22Rv1 (cell line): ENCODE measurements at regions not wholly inside any gene's neighbourhood (a gene's known extent, or its start where the extent isn't known, plus 50 kb on each side); places are given as distances from the start of the nearest gene placed in this dataset.

Experiments used
- H3K27ac ChIP-seq: fragments of 450-650 bp; 2 replicates; pipeline ENCODE4 v1.5.1; 2017
- CTCF ChIP-seq: fragments of 450-650 bp; IDR thresholded peaks from 2 replicates; pipeline ENCODE4 v1.5.1; 2017; ENCODE audit warnings: mild to moderate bottlenecking
- ZFX ChIP-seq: fragments of 450-650 bp; IDR thresholded peaks from 2 replicates; pipeline ENCODE4 v1.6.1; 2017; ENCODE audit warnings: antibody characterized with exemption, borderline replicate concordance

DNA sequence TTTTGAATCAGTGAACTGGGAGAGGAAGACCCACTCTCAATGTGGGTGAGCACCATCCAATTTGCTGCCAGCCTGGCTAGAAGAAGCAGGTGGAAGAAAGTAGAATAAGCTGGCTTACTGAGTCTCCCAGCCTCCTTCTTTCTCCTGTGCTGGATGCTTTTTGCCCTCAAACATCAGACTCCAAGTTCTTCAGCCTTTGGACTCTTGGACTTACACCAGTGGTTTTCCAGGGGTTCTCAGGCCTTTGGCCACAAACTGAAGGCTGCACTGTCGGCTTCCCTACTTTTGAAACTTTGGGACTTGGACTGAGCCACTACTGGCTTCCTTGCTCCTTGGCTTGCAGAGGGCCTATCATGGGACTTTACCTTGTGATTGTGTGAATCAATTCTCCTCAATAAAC lies 804.2 kb upstream of the SLITRK1 start:
- no peak for TF ChIP-seq CTCF
- TF ChIP-seq ZFX = no peak
- no peak overlapping the region for H3K27ac ChIP-seq

GRCh38 chr13:84684804-84685203 lies 802.5 kb upstream of the SLITRK1 start:
- TF ChIP-seq CTCF (no peak), ZFX (no peak)
- H3K27ac ChIP-seq = no peak overlapping the region

DNA sequence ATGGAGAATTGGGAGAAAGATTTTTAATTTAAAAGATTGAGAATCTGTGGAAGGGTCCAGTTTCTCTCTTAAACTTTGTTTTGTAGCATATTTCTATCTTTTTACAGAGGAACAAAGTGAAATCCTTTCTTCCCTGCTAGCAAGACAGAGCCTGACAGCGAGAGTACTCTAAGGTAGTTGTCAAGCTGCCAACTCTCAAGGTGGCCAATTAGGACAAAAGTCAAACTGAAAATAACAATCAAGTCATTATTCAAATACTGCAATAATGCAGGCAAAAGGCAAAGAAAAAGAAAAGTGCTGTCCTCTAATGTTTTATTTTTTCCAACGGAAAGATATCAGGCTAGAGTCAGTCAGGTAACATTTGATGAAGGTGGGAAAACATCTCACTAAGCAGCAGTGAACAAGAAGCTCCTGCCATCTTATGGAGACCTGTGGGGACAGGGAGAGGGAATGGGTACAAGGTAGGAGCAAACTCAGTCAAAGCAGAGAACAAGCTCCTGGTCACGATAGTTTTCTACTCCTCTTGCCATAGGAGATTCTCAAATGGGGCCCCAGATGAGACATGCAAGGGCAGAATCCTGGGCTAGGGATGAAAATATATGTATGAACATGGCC lies 801.9 kb upstream of the SLITRK1 start:
- TF ChIP-seq CTCF (no peak), ZFX (no peak)
- H3K27ac ChIP-seq = peak overlapping the region; percentile 34; the same call in 1 of the 2 replicates

DNA sequence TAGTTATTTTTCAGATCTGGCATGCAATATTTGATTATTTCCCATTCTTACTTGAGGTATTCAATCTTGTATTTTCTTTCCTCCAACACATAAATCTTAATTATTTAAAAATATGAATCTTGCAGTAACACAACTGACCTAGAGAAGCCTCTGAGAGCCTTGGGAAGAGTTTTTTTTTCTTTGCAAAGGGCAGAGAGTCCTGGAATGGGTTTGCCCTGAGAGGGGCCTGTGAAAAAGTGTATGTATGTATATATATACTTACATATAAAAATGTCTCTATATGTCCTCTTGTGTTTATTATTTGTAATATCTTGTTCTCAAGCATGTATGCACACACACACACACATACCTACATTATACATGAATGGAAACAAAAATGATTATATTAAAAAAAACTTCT lies 801.2 kb upstream of the SLITRK1 start:
- no peak for TF ChIP-seq CTCF
- no peak for TF ChIP-seq ZFX
- H3K27ac ChIP-seq = peak overlapping the region; percentile 34; the same call in 1 of the 2 replicates

DNA sequence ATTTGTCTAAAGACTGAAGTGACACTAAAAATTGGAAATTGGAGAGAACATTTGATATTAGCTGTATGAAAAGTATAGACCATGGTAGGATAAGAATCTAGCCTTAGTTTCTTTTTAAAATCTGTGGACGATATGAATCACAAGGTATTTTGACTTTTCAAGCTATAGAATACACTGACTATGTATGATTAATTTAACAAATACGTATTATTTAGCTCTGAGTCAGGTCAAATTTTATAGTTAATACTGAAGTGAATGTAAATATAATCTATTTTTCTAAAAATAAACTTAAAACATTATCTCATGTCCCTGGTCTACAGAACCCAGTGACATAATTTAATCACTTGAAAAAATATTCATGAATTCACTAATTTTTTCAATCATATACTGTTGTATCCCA lies 795.6 kb upstream of the SLITRK1 start:
- H3K27ac ChIP-seq = no peak overlapping the region
- TF ChIP-seq CTCF (no peak), ZFX (no peak)

DNA sequence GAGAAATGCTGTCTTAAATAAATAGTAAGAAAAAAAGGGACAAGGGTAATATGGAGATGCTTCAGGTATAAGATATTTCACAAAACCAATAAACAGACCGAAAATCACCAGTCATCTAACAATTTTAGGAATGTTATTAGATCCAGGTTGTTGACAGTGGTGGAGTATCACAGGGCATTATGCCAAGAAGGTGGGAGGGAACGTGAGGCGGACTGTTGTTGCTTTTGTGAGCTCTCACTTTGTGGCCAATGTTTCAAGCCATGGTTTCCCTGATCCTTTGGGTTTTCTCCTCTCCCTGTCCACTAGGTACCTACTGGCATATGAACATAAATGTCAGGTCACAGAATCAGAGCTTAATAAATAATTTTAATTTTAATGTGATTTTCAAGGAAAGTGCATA lies 790.3 kb upstream of the SLITRK1 start:
- H3K27ac ChIP-seq = no peak overlapping the region

GRCh38 chr13:84670245-84670644 lies 788.0 kb upstream of the SLITRK1 start:
- no peak for TF ChIP-seq CTCF
- no peak for TF ChIP-seq ZFX

More for the DNA sequence above, 790.3 kb upstream of the SLITRK1 start:
- no peak for TF ChIP-seq CTCF
- no peak for TF ChIP-seq ZFX

More at GRCh38 chr13:84670245-84670644, 788.0 kb upstream of the SLITRK1 start:
- peak overlapping the region; percentile 87 for H3K27ac ChIP-seq
